ENCODE measurements at regions not wholly inside any gene's neighbourhood (a gene's known extent, or its start where the extent isn't known, plus 50 kb on each side); places are given as distances from the start of the nearest gene placed in this dataset.

DNA sequence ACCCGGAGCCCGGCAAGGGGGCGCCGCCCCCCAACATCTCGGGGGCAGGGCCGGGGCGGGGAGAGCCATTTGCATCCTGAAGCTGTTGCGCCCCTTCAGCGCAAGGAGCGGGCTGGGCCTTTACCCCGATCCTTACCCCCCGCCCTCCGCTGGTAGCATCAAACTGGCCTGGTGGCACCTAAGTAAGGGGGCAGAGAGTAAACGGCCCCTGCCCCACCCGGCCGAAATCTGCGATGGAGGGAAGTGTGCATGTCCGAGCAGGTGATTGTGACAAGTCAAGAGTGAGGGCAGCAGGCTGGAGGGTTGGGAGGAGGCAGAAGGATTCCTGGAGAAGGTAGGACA lies 101.2 kb downstream of the ESM1 start:
- peak overlapping the region; percentile 45 to 65 for H3K4me3 ChIP-seq
- H3K27ac ChIP-seq, result peak overlapping the region in 1 of 4 donors; percentile 74
- no peaks in the 10 kb centered on the region for H3K9me3 ChIP-seq
- WGBS, 2 donors (ENCODE audit: low coverage in 1 of 2), result no CpG with 5 or more reads among the region's 18 CpGs
- TF ChIP-seq, protein P1, sequence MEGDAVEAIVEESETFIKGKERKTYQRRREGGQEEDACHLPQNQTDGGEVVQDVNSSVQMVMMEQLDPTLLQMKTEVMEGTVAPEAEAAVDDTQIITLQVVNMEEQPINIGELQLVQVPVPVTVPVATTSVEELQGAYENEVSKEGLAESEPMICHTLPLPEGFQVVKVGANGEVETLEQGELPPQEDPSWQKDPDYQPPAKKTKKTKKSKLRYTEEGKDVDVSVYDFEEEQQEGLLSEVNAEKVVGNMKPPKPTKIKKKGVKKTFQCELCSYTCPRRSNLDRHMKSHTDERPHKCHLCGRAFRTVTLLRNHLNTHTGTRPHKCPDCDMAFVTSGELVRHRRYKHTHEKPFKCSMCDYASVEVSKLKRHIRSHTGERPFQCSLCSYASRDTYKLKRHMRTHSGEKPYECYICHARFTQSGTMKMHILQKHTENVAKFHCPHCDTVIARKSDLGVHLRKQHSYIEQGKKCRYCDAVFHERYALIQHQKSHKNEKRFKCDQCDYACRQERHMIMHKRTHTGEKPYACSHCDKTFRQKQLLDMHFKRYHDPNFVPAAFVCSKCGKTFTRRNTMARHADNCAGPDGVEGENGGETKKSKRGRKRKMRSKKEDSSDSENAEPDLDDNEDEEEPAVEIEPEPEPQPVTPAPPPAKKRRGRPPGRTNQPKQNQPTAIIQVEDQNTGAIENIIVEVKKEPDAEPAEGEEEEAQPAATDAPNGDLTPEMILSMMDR (IDR thresholded peaks at IDR 0.05), result no peak
- TF ChIP-seq POLR2A (IDR thresholded peaks at IDR 0.05), result no peak
- no peak for TF ChIP-seq EP300 (IDR thresholded peaks at IDR 0.05)
- no peak for TF ChIP-seq POLR2AphosphoS5 (IDR thresholded peaks at IDR 0.05)
- no peaks in the 10 kb centered on the region for H3K36me3 ChIP-seq
- H3K27me3 ChIP-seq, result peaks cover 11% of the 10 kb centered on the region
- peaks cover 0 to 16% (median 0%) of the 10 kb centered on the region in 3 donors for H3K4me1 ChIP-seq
- ATAC-seq, result no peak

GRCh38 chr5:54883374-54884194 lies 101.8 kb downstream of the ESM1 start:
- H3K27me3 ChIP-seq, result peaks cover 11% of the 10 kb centered on the region
- 0 to 8% methylated on average over 6 to 37 of the region's 75 CpGs for WGBS, 2 donors (ENCODE audit: low coverage in 1 of 2)
- peak; percentile 78 for ATAC-seq
- H3K27ac ChIP-seq, result peak overlapping the region in 2 of 4 donors; percentile 46 to 74
- no peaks in the 10 kb centered on the region for H3K36me3 ChIP-seq
- no peaks in the 10 kb centered on the region for H3K9me3 ChIP-seq
- TF ChIP-seq, protein P1 (IDR thresholded peaks at IDR 0.05), result no peak
- TF ChIP-seq EP300 (IDR thresholded peaks at IDR 0.05) (no peak), POLR2A (IDR thresholded peaks at IDR 0.05) (no peak), POLR2AphosphoS5 (IDR thresholded peaks at IDR 0.05) (no peak)
- peak overlapping the region; percentile 45 to 65 for H3K4me3 ChIP-seq
- peaks cover 0 to 16% (median 0%) of the 10 kb centered on the region in 3 donors for H3K4me1 ChIP-seq

DNA sequence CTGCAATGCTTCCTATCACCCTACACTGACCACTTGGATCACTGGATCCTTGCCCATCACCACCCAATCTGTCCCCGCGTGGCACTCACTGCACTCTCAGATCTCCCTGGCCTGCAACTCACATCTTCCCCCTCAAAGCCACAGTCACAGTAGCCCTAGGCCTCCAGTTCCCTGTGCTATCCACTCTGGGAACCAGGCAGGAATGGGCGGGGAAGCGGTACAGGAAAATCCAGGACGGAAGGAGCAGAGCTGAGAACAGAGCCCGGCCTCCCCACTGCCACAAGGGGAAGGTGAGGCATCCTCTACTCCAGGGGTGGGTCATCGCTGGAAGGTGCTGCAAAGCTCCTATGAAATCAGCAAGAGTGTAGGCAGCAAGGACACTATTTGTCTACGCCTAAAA lies 102.6 kb downstream of the ESM1 start:
- H3K27ac ChIP-seq, result peak overlapping the region in 2 of 4 donors; percentile 46 to 74
- H3K36me3 ChIP-seq, result no peaks in the 10 kb centered on the region
- H3K4me3 ChIP-seq, result peak overlapping the region in 1 of 2 donors; percentile 65
- H3K4me1 ChIP-seq, result peaks cover 0 to 16% (median 0%) of the 10 kb centered on the region in 3 donors
- peak; percentile 10 for ATAC-seq
- TF ChIP-seq EP300 (IDR thresholded peaks at IDR 0.05) (no peak), POLR2AphosphoS5 (IDR thresholded peaks at IDR 0.05) (no peak), POLR2A (IDR thresholded peaks at IDR 0.05) (no peak)
- TF ChIP-seq, protein P1 (IDR thresholded peaks at IDR 0.05), result no peak
- H3K27me3 ChIP-seq, result peaks cover 11% of the 10 kb centered on the region
- 84 to 93% methylated on average over 5 to 6 of the region's 8 CpGs for WGBS, 2 donors (ENCODE audit: low coverage in 1 of 2)
- no peaks in the 10 kb centered on the region for H3K9me3 ChIP-seq

DNA sequence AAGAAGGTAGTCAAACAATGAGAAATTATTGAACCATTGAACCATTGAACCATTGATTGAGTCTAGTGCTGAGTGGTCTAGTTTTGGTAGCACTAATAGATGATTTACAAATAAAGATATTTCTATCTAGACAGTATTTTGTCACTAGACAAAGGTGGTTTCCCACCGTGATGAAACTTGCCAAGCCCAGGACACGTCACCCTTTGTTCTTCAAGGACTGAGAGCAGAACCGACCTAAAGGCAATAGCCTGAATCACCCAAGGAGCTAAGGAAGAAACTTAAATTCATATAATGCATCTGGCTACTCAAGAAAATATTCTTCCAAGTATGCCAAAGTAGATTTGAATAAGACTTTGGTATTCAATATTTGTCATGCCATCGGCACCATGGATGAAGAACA lies 103.3 kb downstream of the ESM1 start:
- peaks cover 13% of the 10 kb centered on the region for H3K27me3 ChIP-seq
- H3K36me3 ChIP-seq, result no peaks in the 10 kb centered on the region
- H3K4me1 ChIP-seq, result peaks cover 0 to 16% (median 0%) of the 10 kb centered on the region in 3 donors
- no peak overlapping the region for H3K27ac ChIP-seq
- 66 to 97% methylated on average over 4 of the region's 4 CpGs for WGBS, 2 donors (ENCODE audit: low coverage in 1 of 2)
- TF ChIP-seq POLR2A (IDR thresholded peaks at IDR 0.05) (no peak), EP300 (IDR thresholded peaks at IDR 0.05) (no peak), POLR2AphosphoS5 (IDR thresholded peaks at IDR 0.05) (no peak)
- TF ChIP-seq, protein P1 (IDR thresholded peaks at IDR 0.05), result no peak
- ATAC-seq, result no peak
- H3K9me3 ChIP-seq, result no peaks in the 10 kb centered on the region
- H3K4me3 ChIP-seq, result no peak overlapping the region
